GM18907 (cell line): ENCODE measurements at regions not wholly inside any gene's neighbourhood (a gene's known extent, or its start where the extent isn't known, plus 50 kb on each side); places are given as distances from the start of the nearest gene placed in this dataset.

ENCODE experiments used
- ATAC-seq: cut with Tn5 transposase; IDR thresholded peaks from one replicate; pipeline ENCODE4 v1.9.1; 2021; ENCODE audit warnings: mild to moderate bottlenecking, moderate library complexity; ENCODE audit not compliant: unreplicated experiment

- ATAC-seq, result no peak
Measured at GRCh38 chr7:12783421-12784095, 96.1 kb downstream of the ARL4A start.

DNA sequence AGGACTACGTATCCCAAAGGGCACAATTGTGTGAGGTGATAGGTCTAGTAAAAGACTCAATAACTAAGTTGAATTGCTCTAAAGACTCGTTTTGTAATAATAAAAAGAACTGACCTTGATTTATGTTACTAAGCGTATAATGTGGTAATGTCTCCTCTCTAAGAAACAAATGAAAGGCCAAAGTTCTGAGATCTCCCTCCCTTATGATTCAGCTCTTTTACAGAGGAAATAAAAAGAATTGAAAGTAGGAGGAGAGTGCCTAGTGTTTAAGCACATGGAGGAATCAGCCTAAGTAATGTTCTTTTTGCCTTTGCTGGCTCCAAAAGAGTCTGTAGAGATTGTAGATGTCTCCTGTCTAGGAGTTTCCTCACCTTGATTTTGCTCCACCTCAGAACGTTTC lies 98.0 kb downstream of the ARL4A start:
- no peak for ATAC-seq

DNA sequence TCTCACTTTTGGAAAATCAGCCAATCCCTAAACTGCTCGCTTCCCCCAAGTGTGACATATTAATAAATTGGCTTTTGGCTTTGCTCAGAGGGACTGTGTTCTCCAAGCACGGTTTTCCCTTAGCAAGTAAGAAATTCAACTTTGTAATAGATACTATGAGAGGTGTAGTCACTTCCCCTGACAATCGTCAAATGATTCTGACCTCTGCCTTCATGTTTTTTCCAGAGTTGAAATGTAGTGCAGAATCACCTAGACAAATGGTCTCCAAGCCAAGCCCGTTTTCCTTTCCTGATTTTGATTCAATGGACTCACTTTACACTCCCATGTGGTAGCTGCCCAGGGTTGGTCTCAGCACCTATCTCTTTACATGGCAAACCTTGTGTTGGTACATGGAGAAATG lies 99.1 kb downstream of the ARL4A start:
- no peak for ATAC-seq

- ATAC-seq, result no peak
Measured at GRCh38 chr7:12788171-12788570, 100.7 kb downstream of the ARL4A start.

DNA sequence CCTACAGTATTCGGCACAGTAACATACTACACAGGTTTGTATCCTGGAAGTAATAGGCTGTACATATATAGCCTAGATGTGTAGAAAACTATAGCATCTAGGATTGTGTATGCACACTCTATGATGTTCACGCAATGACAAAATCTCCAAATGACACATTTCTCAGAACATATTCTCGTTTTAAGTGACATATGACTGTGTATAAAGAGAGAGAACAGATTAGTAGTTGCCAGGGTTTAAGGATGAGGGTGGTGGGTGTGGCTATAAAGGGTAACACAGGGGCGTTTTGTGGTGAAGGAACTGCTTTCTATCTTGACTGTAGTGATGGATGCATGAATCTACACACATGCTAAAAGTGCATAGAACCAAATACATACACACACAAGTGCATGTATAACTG lies 101.2 kb downstream of the ARL4A start:
- no peak for ATAC-seq

GRCh38 chr7:12794722-12795302 lies 107.4 kb downstream of the ARL4A start:
- ATAC-seq, result no peak

DNA sequence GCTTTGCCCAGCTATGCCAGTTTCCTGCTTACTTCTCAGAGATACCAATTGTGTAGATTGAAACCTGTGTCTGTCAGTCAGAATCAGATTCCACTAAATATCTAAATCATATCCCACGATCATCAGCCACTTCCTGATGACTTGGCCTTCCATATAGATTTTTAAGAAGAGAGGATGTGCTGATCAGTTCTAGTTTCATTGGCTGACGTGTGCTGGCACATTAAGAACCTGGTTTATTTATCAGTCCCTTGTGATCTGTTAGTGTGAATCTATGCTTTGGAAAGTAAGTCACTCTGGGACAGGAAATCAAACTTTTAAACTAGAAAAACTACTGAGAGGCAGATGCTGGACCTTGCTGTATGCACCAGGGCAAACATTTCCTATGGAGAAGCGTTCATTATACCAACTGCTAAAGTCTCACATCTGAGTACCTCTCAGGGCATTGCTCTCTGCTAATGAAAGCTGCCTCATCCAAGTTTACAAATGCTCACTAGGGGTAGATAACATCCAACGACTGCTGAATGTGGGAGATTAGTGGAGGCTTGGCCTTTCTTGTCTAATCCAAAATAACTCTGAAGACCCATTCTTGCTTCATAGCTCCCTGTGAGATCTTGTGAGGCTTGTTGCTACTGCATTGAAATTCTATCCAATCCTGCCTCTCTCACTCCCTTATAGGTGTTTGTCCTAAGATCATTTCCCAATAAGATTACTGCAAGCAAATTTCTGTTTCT lies 109.1 kb downstream of the ARL4A start:
- no peak for ATAC-seq

DNA sequence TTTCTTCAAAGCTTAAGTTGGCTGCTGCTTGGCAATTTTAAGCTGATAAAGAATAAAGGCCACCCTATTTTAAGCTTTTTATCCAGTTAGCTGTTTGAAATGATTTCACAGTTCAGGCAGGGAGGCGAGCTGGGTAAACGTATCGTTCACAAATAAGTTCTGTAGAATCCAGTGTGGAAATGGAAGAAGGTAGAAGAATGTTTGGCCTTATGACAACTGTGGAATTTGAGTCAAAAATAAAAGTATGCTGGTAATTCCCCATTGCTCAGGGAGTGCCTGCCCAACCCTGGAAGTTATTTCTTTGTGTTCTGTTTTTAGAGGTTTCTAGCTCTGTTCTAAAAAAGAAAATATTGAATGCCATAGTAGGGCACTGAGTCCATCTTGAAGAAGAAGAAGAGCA lies 113.1 kb downstream of the ARL4A start:
- ATAC-seq, result no peak

- ATAC-seq, result no peak
Measured at GRCh38 chr7:12801107-12801506, 113.7 kb downstream of the ARL4A start.

GRCh38 chr7:12802070-12802469 lies 114.6 kb downstream of the ARL4A start:
- ATAC-seq, result no peak

GRCh38 chr7:12803542-12803941 lies 116.1 kb downstream of the ARL4A start:
- no peak for ATAC-seq

DNA sequence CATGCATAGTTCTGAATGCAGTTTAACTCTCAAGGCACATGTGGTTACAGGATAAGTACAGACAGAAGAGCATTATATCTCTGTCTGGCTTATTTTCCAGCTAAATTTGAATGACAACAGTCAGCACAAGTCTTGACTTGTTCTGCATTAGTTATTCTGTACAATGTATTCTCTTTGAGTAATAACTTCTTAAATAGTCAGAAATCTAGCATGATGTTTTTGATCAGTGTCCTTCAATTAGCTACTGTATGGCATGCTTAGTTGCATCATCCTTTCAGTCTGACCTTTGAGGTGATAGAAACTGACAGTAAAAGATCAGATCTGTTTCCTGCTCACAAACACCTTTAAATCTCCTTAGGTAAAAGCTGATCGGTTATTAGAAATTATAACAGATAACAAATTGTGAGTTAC lies 118.1 kb downstream of the ARL4A start:
- no peak for ATAC-seq

GRCh38 chr7:12805957-12806356 lies 118.5 kb downstream of the ARL4A start:
- no peak for ATAC-seq

DNA sequence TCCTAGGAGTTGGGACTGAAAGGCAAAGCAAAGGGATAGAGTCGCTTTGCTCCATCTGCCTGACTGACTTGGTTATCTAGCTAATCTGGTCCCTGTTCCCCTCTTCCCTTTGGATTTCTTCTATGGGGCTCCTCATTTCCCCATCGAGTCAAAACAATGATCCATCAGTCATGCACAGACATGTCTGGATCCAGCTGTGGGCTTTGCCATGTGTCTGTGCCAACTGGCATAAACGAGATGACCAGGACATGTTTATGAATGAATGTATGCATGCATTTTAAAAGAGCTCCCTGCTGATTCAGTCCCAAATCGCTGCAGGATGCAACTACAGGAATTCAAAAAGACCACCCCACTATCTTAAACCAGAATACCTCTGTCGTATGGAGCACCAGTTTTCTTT lies 122.0 kb downstream of the ARL4A start:
- no peak for ATAC-seq

DNA sequence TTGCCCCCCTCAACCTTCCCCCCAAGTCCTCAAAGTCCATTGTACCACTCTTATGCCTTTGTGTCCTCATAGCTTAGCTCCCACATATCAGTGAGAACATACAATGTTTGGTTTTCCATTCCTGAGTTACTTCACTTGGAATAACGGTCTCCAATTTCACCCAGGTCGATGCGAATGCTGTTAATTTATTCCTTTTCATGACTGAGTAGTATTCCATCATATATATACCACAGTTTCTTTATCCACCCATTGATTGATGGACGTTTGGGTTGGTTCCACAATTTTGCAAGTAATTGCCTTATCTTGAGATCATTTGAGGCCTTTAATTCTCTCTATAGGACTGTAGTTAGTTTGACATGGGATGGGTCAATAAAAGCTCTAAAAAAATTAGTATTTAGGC lies 124.7 kb downstream of the ARL4A start:
- ATAC-seq, result no peak

DNA sequence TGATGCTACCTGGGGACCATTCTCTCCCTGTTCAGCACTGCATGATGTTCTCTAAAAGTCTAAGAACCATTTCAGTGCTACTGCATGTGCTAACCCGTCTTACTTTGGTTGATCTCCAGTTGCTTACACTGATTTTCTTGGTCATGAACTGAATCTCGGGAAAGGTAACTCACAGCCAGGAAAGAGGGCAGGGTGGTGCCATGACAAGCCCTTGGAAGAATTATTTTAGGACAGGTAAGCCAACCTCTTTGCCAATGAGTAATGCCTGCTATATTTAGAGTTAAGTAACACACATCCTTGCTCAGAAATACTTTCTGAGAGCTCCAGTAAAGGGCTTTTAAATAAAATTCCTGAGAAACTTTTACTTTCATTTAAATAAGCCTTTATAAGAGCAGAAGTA lies 126.7 kb downstream of the ARL4A start:
- no peak for ATAC-seq

GRCh38 chr7:12814828-12815227 lies 127.4 kb downstream of the ARL4A start:
- ATAC-seq, result no peak

GRCh38 chr7:12815426-12815825 lies 128.0 kb downstream of the ARL4A start:
- ATAC-seq, result no peak

DNA sequence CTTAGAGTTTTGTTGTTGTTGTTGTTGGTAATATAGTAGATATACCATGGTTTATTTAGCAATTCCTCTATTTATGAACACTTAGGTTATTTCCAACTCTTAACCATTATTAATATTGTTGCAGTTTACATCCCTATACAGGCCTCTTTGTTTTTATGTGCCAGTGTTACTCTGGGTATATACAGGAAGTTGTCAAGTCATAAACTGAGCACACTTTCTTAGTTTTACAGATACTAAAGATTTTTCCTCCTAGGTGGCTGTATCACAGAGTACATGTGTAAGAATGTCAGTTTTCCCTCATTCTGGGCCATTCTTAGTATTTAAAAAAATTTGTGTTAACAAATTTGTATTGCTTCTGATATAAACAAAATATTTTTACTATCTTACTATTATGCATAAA lies 128.4 kb downstream of the ARL4A start:
- ATAC-seq, result no peak

- ATAC-seq, result no peak
Measured at GRCh38 chr7:12820777-12821176, 133.3 kb downstream of the ARL4A start.

GRCh38 chr7:12821746-12822145 lies 134.3 kb downstream of the ARL4A start:
- no peak for ATAC-seq

GRCh38 chr7:12826079-12826478 lies 138.6 kb downstream of the ARL4A start:
- ATAC-seq, result no peak
